ENCODE measurements at regions not wholly inside any gene's neighbourhood (a gene's known extent, or its start where the extent isn't known, plus 50 kb on each side); places are given as distances from the start of the nearest gene placed in this dataset.

- TF ChIP-seq POLR2A (IDR thresholded peaks at IDR 0.05; ENCODE audit: extremely low read depth, insufficient read length) = no peak
- no peak for TF ChIP-seq CTCF (IDR thresholded peaks at IDR 0.05; ENCODE audit: low read depth, low read length)
- no peak for TF ChIP-seq MAX (IDR thresholded peaks at IDR 0.05; ENCODE audit: low read depth, low read length)
- TF ChIP-seq MYC (IDR thresholded peaks at IDR 0.05; ENCODE audit: low read depth, low read length) = no peak
Measured at GRCh38 chr12:25713264-25713663, 160.2 kb upstream of the LMNTD1 start.
